Stimulated activated CD4-positive, alpha-beta T cell treated with anti-CD3 and anti-CD28 coated beads, TNF-alpha, amount 100 ng/mL, for 24 hours (primary cell): ENCODE measurements at regions not wholly inside any gene's neighbourhood (a gene's known extent, or its start where the extent isn't known, plus 50 kb on each side); places are given as distances from the start of the nearest gene placed in this dataset.
"Not testable (repeated sequence)": the region's sequence is repeated elsewhere in the genome, so short reads cannot be mapped to it uniquely, and the experiment has no call there.

Source experiments
- DNase-seq, 3 experiments: peaks; one replicate each; pipeline ENCODE4 v3.0.0-alpha.2; 2020; ENCODE audit warnings: low read depth in 3 of 3

DNA sequence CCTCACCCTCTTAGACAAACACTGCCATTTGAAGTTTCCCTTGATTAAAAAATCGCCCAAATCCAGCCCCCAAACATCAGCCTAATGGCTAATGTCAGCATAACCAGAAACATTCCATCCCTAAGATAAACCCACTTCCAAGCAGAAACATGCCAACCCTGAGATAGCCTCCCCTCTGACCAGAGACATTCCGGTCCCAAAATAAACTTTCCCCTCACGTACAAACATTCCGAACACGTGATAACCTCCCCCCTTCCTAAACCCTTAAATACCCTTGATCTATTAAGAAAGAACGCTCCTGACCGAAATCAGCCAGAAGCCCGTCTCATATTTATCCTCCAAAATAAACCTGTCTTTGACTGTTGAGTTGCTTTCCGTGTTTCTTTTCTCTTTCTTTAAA lies 237.2 kb downstream of the ASMT start:
- DNase-seq, result no peak

DNA sequence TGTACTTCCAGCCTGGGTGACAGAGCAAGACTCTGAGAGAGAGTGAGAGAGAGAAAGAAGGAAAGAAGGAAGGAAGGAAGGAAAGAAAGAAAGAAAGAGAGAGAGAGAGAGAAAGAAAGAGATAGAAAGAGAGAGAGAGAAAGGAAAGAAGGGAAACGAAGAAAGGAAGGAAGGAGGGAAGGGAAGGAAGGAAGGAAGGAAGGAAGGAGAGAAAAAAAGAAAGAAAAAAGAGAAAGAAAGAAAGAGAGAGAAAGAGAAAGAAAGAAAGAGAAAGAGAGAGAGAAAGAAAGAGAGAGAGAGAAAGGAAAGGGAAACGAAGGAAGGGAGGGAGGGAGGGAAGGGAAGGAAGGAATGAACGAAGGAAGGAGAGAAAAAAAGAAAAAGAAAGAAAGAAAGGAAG lies 238.6 kb downstream of the ASMT start:
- DNase-seq, result no peak

DNA sequence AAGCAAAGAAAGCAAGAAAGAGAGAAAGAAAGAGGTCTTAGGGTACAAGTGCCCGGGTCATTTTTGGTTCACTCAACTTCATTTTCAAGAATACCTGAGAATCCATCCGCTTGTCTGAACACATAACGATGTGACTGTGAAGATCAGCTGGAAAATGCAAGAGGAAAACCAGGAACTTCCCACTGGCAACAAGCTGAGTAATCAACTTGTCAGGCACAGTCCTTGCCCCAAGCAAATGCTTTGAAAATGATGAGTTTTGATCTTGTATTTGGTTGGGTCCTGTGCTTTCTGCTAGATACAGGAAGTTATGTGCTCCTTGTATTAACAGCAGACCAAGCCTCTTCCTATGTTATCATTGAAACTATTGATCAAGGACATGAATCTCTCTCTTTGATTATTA lies 239.1 kb downstream of the ASMT start:
- DNase-seq, result no peak

DNA sequence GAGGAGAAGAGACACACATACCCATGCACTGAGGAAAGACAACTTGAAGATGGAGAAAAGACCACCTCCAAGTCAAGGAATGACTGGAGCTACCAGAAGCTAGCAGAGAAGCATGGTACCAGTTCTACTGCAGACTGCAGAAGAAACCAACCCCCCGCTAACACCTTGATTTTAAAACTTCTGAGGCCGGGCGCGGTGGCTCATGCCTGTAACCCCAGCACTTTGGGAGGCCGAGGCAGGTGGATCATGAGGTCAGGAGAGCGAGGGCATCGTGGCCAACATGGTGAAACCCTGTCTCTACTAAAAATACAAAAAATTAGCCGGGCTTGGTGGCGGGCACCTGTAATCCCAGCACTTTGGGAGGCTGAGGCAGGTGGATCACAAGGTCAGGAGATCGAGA lies 240.0 kb downstream of the ASMT start:
- DNase-seq, result not testable (repeated sequence)

DNA sequence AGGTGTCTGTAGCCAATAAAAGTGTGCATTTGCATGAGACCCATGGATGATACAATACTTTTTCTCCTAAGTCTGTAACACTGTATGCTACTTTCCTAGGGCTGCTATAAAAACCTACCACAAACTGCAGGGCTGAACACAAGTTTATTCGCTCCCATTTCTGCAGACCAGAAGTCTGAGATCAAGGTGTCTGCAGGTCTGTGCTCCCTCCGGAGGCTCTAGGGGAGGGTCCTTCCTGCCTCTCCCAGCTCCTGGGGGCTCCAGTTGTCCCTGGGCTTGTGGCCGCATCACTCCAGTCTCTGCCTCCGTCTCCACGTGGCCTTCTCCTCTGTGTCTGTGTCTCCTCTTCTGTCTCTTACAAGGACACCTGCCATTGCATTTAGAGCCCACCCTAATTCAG lies 244.4 kb downstream of the ASMT start:
- not testable (repeated sequence) for DNase-seq

DNA sequence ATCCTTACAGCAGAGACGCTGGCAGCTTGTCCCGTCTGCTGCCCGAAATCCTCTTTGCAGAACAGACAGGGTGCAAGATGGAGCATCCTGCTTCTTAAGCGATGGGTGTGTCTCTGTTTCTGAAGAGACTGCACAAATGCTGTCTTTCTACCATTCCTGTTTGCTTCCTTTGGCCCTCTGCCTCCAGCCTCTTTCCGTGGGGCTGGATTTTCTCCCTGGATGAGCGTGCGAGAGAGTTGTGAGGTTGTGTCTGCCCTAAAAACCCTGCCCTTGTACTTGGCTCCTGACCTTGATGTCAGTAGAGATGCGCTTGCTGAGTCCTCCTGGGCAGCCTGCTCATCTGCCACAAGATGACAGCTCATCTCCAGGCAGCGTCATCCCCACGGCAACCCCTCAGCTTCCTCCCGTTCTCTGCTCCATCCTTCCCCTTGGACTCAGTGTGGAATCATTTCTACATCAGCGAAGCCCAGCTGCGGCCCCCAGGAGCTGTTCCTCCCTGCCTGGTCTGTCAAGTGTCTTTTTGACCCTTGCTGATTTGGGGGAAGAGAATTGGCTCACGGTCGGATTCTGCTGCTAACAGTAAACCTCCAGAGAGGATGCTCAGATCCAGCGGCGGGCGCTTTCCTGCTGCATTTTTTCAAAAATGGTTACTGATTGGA lies 246.2 kb downstream of the ASMT start:
- DNase-seq, result no peak

DNA sequence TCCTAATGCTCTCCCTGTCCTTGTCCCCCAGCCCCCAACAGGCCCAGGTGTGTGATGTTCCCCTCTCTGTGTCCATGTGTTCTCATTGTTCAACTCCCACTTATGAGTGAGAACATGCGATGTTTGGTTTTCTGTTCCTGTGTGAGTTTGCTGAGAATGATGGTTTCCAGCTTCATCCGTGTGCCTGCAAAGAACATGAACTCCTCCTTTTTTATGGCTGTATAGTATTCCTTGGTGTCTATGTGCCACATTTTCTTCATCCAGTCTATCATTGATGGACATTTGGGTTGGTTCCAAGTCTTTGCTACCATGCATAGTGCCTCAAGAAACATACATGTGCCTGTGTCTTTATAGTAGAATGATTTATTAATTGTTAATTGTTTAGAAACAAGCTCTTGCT lies 249.1 kb downstream of the ASMT start:
- not testable (repeated sequence) for DNase-seq

DNA sequence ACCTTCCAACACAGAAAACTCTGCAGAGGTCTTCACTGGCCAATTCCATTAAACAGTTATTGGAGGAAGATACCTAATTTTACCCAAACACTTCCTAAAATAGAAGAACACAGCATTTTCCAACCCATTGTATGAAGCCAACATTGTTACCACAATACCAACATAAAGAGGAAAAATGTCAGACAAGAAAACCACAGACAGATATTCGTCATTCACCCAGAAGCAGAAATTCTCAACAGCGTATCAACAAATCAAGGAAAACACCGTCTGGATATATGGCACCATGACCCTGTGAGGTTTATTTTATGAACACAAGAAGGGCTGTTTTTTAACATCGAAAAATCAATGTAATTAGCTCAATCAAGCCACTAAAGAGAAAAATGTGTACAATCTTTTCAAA lies 255.6 kb downstream of the ASMT start:
- DNase-seq, result no peak

DNA sequence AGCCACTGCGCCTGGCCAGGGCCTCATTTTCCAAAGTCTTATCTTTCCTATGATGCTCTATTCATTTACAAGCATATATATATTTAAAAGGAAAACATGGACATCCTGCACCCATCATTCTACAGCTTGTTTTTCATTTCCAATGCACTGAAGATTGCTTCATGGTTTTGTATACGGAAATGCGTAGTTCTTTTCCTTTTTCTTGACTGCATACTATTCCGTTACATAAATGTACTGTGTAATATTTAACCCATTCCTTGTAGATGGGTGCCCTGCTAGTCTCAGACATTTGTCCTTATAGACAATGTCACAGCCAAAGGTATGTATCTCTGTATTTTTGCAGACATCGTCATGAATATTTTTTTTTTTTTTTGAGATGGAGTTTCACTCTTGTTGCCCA lies 257.0 kb downstream of the ASMT start:
- no peak for DNase-seq

DNA sequence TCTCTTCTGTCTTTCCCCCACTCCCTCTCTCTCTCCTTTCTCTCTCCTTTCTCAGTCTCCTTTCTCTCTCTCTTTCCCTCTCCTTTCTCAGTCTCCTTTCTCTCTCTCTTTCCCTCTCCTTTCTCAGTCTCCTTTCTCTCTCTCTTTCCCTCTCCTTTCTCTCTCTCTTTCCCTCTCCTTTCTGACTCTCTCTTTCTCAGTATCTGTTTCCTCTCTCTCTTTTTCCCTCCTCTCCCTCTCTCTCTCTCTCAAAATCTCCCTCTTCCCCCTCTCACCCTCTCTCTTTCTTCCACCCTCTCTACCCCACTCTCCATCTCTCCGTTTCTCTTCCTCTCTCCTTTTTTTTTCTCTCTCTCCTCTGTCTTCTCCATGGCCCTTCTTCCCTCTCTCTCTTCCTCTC lies 258.8 kb downstream of the ASMT start:
- DNase-seq, result no peak

DNA sequence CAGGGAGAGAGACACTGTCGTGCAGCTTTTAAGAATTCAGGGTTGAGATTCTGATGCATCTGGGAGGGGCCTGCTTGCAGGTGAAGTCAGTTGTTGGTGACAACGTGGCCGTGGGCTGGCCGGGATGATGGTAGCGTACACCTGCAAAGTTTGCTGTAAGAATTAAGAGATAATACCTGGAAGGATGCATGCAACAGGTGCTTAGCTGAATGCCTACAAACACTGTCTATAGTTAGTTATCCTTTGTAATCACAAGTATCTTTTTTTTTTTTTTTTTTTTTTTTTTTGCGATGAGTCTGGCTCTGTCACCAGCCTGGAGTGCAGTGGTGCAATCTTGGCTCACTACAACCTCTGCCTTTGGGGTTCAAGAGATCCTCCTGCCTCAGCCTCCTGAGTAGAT lies 259.6 kb downstream of the ASMT start:
- no peak for DNase-seq

DNA sequence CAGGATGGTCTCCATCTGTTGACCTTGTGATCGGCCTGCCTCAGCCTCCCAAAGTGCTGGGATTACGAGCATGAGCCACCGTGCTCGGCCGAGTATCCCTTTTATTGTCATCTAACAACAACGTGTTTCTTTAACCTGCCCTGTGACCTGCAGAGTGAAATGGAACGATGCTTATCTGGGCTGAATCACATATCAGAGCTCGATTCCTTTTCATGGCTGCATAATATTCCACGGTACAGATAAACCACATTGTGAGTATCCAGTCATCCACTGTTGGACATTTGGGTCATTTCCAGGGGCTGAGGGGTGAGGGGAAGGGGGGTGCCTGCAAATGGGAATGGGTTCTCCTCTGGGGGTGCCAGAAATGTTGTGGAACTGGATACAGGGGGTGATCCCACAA lies 260.0 kb downstream of the ASMT start:
- DNase-seq, result no peak

DNA sequence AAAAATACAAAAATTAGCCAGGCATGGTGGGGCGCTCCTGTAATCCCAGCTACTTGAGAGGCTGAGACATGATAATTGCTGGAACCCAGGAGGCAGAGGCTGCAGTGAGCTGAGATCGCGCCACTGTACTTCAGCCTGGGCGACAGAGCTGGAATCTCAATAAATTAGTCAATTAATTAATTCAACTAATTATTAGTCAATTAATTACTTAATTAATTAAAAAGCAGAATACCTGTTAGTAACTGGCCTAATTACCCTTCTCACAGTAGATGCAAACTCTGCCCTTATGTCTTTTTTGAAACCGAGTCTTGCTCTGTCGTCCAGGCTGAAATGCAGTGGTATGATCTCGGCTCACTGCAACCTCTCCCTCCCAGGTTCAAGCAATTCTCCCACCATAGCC lies 261.2 kb downstream of the ASMT start:
- DNase-seq, result no peak

DNA sequence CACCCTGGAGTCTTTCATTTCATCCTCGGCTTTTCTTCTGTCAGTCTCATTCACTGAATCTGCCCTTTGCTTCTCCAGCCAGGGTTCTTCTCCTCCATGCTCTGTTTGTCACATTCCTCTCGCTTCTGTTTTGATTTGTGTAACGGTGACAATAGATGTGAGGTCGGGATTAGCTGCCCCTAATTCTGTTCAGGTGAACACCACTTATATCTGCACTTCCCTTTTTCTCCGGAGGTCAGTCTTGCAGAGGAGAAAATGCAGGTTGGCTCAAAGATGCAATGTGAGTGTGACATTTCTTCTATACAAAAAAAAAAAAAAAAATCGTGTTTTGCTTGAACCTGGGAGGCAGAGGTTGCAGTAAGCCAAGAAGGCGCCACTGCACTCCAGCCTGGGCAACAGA lies 262.9 kb downstream of the ASMT start:
- DNase-seq, result no peak

DNA sequence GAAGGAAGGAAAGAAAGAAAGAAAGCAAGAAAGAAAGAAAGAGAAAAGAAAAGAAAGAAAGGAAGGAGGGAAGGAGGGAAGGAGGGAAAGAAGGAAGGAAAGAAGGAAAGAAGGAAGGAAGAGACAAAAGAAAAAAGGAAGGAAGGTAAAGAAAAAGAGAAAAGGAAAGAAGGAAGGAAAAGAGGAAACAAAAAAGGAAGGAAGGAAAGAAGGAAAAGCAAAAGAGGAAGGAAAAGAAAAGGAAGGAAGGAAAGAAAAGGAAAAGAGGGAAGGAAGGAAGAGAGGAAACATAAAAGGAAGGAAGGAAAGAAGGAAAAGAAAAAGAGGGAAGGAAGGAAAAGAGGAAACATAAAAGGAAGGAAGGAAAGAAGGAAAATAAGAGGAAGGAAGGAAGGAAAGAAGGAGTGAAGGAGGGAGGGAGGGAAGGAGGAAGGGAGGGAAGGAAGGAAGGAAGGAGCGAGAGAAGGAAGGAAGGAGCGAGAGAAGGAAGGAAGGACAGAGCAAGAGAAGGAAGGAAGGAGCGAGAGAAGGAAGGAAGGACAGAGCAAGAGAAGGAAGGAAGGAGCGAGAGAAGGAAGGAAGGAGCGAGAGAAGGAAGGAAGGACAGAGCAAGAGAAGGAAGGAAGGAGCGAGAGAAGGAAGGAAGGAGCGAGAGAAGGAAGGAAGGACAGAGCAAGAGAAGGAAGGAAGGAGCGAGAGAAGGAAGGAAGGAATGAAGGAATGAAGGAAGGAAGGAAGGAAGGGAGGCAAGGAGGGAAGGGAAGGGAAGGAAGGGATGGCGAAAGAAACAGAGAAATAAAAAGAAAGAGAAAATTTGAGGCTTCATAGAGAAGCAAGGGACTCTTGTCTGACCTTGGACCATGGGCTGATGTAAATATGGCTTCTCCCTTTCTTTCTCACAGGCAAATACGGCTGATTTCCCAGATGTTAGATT lies 266.3 kb downstream of the ASMT start:
- not testable (repeated sequence) for DNase-seq

DNA sequence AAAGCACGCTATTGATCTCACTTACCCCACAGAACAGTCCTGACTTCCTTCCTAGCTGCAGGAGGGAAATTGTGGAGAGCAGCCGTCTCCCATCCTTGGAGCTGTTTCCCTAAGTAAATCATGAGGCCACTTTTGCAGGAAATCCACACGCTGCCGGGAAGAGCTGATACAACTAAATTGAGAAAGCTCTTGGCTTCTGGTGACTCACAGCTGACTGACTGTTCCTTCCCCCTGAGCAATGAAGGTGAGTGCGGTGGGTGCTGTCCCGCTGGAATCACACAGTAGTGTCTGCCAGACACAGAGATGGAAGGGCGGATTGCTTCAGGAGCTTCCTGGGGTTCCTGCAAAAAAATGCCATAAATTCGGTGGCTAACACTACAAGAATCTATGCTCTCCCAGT lies 268.9 kb downstream of the ASMT start:
- no peak for DNase-seq

DNA sequence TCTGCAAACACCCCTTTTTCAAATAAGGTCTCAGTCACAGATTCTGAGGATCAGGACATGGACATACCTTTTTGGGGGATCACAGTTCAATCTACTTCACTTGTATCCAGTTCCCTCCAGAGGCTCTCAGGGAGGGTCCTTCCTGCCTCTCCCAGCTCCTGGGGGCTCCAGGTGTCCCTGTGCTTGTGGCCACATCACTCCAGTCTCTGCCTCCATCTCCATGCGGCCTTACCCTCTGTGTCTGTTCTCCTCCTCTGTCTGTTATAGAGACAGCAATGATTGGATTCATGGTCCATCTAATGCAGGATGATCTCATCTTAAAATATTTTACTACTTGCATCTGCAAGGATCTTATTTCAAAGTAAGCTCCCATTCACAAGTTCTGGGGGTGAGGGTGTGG lies 269.6 kb downstream of the ASMT start:
- no peak for DNase-seq

DNA sequence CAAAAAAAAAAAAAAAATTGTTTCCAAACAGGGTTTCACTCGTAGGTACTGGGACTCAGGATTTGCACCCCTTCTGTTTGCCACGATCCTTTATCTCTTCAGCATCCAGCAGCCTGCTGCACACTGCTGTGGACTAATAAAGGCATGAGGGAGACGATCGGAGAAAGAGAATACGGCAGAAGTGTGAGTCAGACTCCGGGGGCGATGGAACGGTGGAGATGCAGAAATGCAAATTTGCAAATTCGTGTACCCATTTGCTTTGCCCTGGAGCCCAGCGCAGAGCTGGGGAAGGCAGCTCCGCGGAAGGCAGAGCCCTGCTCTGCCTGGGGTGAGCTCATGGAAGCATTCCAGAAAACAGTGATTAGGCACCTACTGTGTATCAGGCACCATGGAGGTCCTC lies 270.3 kb downstream of the ASMT start:
- no peak for DNase-seq

DNA sequence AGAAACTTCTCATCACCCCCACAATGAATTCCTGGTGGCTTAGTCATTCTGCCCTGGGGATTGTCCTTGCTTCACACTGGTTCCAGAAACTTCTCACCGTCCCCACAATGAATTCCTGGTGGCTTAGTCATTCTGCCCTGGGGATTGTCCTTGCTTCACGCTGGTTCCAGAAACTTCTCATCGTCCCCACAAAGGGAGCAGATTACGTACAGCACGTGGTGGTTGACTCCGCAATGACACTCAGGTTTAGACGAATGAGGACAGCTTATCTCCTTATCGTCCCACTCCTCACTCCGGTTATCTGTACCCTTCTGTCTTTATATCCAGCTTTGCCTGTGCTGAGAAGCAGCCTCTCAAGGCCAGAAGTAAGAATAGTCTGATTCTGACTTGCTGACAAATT lies 273.4 kb downstream of the ASMT start:
- DNase-seq, result not testable (repeated sequence)

DNA sequence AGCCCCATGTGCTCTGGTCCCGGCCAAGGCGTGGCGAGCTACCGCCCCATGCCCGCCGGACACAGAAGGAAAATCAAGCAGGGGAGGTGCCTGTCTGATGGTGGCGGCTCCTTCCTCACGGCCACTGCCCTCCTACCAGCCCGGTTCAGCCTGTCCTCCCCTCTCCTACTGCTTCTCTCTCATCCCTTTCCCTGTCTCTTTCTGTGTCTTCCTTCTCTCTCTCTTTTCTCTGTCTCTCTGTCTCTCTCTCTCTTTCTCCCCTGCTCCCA lies 279.1 kb downstream of the ASMT start:
- DNase-seq, result no peak

DNA sequence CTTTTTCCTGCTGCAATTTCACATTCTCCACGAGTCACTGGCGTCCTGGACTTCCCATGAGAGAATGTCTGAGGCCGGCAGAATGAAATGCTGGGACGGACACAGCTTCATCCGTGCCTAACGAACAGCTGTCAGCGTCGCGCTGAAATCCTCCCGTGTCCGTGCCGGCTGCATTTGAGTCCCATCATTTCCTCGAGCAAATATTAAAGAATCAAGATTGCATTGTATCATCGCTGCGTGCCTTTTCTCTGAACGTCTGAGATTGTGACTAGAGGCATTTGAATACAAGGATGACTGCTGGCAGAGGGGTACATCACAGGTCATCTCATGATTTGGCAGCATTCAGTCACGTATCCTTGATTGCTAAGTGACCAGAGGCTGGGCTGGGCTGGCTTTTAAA lies 279.9 kb downstream of the ASMT start:
- no peak for DNase-seq

DNA sequence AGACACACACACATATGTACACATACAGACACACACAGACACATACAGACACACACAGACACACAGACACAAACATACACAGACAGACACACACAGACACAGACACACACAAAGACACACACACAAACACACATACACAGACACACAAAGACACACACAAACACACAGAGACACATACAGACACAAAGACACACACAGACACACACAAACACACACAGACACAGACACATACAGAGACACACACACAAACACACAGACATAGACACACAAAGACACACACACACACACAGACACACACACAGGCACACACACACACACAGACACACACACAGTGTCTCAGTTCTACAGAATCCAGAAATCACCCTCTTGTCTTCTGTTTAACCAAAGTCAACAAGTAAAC lies 280.7 kb downstream of the ASMT start:
- DNase-seq, result no peak

DNA sequence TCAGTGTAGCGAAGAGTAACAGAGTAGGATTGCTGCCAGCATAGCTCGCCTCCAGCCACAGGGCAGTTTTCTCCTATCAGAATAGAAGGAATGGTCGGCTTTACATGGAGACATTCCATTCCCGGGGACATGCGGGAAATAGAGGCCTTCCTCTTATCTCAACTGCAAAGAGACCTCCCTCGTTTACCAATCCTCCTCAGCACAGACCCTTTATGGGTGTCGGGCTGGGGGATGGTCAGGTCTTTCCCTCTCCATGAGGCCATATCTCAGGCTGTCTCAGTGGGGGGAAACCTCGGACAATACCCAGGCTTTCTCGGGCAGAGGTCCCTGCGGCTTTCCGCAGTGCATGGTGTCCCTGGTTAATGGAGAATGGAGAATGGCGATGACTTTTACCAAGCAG lies 285.0 kb downstream of the ASMT start:
- no peak for DNase-seq

DNA sequence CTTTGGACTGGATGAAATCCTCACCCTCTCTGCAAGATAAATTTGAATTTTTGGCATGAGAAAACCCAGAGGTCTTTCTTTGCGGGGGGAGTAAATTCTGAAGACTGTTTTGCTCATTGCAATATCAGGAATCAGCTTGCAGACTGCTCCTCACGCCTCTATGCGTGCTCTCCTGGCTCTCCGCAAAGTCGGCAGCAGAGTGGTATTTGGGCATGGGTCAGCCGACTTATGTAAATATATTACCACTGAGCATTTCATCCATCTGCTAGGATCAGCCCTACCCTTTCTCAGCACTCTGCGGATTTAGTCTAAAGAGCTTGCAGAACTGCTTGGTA lies 288.0 kb downstream of the ASMT start:
- no peak for DNase-seq
